ENCODE measurements at regions not wholly inside any gene's neighbourhood (a gene's known extent, or its start where the extent isn't known, plus 50 kb on each side); places are given as distances from the start of the nearest gene placed in this dataset.

DNA sequence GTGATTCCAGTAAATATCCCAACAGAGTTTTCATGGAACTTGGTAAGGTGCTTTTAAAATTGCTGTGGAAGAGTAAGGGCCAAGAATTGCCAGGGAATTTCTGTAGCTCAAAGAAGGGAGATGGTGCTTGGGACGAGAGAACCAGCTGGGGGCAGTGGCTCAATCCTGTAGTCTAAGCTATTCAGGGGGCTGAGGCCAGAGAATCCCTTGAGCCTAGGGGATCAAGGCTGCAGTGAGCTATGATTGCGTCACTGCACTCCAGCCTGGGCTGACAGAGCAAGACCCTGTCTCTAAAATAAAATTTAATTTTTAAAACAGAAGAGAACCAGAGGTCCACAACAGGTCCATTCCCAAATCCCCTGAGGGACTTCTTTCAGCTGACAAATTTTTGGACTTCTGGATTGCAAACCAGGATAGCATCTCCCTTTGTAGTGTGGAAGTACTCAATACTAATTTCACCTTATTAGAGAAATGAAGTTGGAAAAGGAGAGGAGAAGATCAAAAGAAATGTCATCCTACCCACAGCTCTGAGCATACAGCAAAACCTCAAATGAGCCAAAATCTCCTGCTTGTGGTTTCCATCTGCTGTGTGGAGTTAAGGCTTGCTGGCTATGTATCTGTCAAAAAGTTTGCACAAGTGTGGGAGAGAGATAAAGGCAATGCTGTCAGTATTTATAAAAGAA, 59.2 kb upstream of the CLPB start:
- TF ChIP-seq, protein P1, sequence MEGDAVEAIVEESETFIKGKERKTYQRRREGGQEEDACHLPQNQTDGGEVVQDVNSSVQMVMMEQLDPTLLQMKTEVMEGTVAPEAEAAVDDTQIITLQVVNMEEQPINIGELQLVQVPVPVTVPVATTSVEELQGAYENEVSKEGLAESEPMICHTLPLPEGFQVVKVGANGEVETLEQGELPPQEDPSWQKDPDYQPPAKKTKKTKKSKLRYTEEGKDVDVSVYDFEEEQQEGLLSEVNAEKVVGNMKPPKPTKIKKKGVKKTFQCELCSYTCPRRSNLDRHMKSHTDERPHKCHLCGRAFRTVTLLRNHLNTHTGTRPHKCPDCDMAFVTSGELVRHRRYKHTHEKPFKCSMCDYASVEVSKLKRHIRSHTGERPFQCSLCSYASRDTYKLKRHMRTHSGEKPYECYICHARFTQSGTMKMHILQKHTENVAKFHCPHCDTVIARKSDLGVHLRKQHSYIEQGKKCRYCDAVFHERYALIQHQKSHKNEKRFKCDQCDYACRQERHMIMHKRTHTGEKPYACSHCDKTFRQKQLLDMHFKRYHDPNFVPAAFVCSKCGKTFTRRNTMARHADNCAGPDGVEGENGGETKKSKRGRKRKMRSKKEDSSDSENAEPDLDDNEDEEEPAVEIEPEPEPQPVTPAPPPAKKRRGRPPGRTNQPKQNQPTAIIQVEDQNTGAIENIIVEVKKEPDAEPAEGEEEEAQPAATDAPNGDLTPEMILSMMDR (IDR thresholded peaks at IDR 0.05; ENCODE audit: low read length): no peak
- no peak for TF ChIP-seq EZH2 (IDR thresholded peaks at IDR 0.05; ENCODE audit: borderline replicate concordance, low read length)
